ENCODE measurements at regions not wholly inside any gene's neighbourhood (a gene's known extent, or its start where the extent isn't known, plus 50 kb on each side); places are given as distances from the start of the nearest gene placed in this dataset.

DNA sequence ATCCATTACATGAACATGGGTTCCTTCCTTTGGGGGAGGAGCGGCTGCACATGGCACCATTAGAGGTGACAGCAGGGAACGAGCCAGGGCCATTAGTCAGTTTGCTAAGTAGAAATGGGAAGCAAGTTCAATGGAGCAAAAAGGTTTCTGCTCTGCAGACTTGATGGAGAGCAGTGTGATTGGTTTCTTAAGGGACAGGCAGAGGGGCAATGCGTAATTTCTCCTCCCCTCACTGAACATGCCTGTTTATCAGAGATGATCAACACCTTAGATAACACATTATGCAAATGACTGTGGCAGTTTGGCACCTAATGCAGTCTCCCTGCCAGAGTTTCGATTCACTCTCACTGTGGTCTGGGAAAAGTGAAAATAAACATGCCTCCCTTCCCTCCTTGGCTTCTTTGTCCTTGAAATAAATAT, 414.5 kb downstream of the STK39 start:
- no peaks in the 10 kb centered on the region for H3K27me3 ChIP-seq (replicated peaks in 1 of 4; ENCODE audit: control insufficient read depth in 3 of 4, extremely low read depth in 1 of 4, insufficient read depth in 3 of 4, low read length in 3 of 4)
- no peaks in the 10 kb centered on the region for H3K23me2 ChIP-seq (ENCODE audit: low read depth, low read length)
- no peak overlapping the region for H2BK20ac ChIP-seq (ENCODE audit: low read length)
- no peak overlapping the region; the same call in 1 of the 2 replicates for H2BK15ac ChIP-seq (ENCODE audit: low read length)
- no peak overlapping the region for H3K9ac ChIP-seq (replicated peaks in 1 of 4; ENCODE audit: extremely low read depth in 1 of 4, low read depth in 3 of 4, low read length in 3 of 4)
- no peak for TF ChIP-seq SP1 (IDR thresholded peaks at IDR 0.05; ENCODE audit: low read depth, low read length)
- TF ChIP-seq, protein P1, sequence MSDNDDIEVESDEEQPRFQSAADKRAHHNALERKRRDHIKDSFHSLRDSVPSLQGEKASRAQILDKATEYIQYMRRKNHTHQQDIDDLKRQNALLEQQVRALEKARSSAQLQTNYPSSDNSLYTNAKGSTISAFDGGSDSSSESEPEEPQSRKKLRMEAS (IDR thresholded peaks at IDR 0.05): 0 out of 2 replicates have a peak, but pooled peaks have one; percentile 11
- peak overlapping the region; percentile 76; the same call in 1 of the 2 replicates for H2BK12ac ChIP-seq (ENCODE audit: low read depth, low read length)
- WGBS, 2 experiments (ENCODE audit: extremely low coverage in 1 of 2, insufficient coverage in 1 of 2, insufficient read length in 1 of 2, insufficient replicate concordance in 2 of 2, low coverage in 1 of 2, low lambda C conversion rate in 2 of 2, missing lambda C conversion rate in 1 of 2): 90% methylated on average over 4 of the region's 4 CpGs; no CpG with 5 or more reads in 1 of the 2 experiments
- H4K20me1 ChIP-seq (replicated peaks in 1 of 2; ENCODE audit: control insufficient read depth in 1 of 2, insufficient read depth in 2 of 2, low read length in 2 of 2): no peaks in the 10 kb centered on the region
- H3K27ac ChIP-seq (ENCODE audit: low read depth, low read length): no peak overlapping the region
- no peak overlapping the region; the same call in 1 of the 2 replicates for H2BK5ac ChIP-seq (ENCODE audit: low read depth, low read length)
- H4K8ac ChIP-seq (ENCODE audit: extremely low read depth, insufficient read depth, low read length): no peak overlapping the region
- H3K56ac ChIP-seq (replicated peaks; ENCODE audit: insufficient read length, low read depth, low read length): no peak overlapping the region
- no peak overlapping the region for H3K18ac ChIP-seq (ENCODE audit: extremely low read depth, low read length)
- H3K23ac ChIP-seq (ENCODE audit: insufficient read length): no peak overlapping the region
- CTCF ChIA-PET (ENCODE audit: partially characterized antibody): interaction anchor here (1.2 to 1.9 kb wide), 2 partner anchors 13 to 286 kb away, joined by 3 to 8 read pairs; no protein-coding TSS in a partner anchor
- no peak overlapping the region for H4K91ac ChIP-seq (replicated peaks; ENCODE audit: insufficient read length, low read length)
- no peak overlapping the region for H4K5ac ChIP-seq (ENCODE audit: insufficient read length, low read depth, low read length)
- H3K4me3 ChIP-seq (ENCODE audit: extremely low read depth in 1 of 4, insufficient read depth in 2 of 4, low read depth in 3 of 4, low read length in 4 of 4): no peak overlapping the region
- POLR2A ChIA-PET (ENCODE audit: partially characterized antibody): no interaction called here
- H2BK120ac ChIP-seq (replicated peaks; ENCODE audit: low read depth, low read length): no peak overlapping the region
- no peak overlapping the region for H2AFZ ChIP-seq (ENCODE audit: low read length)
- no peak overlapping the region for H3K14ac ChIP-seq (ENCODE audit: insufficient read length)
- H3K36me3 ChIP-seq (ENCODE audit: control insufficient read depth in 2 of 4, insufficient read depth in 4 of 4, low read length in 3 of 4): peaks cover 0 to 16% (median 9%) of the 10 kb centered on the region in 4 experiments; a peak in 4 of 8 replicates
- H3K4me1 ChIP-seq (replicated peaks in 1 of 4; ENCODE audit: control insufficient read depth in 3 of 4, insufficient read depth in 4 of 4, low read length in 3 of 4): no peaks in the 10 kb centered on the region
- H3K4ac ChIP-seq (replicated peaks; ENCODE audit: insufficient read length, low read depth, low read length): no peak overlapping the region
- peaks cover 3 to 12% of the 10 kb centered on the region in 2 experiments; a peak in 3 of 4 replicates for H3K9me3 ChIP-seq (ENCODE audit: insufficient read depth in 2 of 2, low read depth in 1 of 2, low read length in 1 of 2)
- no peak overlapping the region for H2AK5ac ChIP-seq (ENCODE audit: low read depth, low read length)
- no peaks in the 10 kb centered on the region for H3K79me1 ChIP-seq (ENCODE audit: low read depth, low read length)
- FAIRE-seq (no peak), DNase-seq (ENCODE audit: low read depth in 1 of 2, low spot score in 2 of 2) (no peak)
- no peak overlapping the region for H3K4me2 ChIP-seq (ENCODE audit: insufficient read depth in 1 of 2, low read depth in 2 of 2, low read length in 2 of 2)
- no peaks in the 10 kb centered on the region for H3K79me2 ChIP-seq (ENCODE audit: control insufficient read depth in 1 of 2, insufficient read depth in 2 of 2, low read length in 2 of 2)
